ENCODE measurements at regions not wholly inside any gene's neighbourhood (a gene's known extent, or its start where the extent isn't known, plus 50 kb on each side); places are given as distances from the start of the nearest gene placed in this dataset.

- no peak for TF ChIP-seq CTCF (IDR thresholded peaks at IDR 0.05; ENCODE audit: borderline replicate concordance)
- H3K4me1 ChIP-seq = no peaks in the 10 kb centered on the region
- H3K27me3 ChIP-seq (ENCODE audit: low read depth) = peaks cover 4% of the 10 kb centered on the region
- H3K9me3 ChIP-seq (replicated peaks) = peaks cover 4% of the 10 kb centered on the region
- intact Hi-C loops (cut with micrococcal nuclease) = no loop called here
- no peak overlapping the region for H3K4me3 ChIP-seq
- DNase-seq = no peak
- no peaks in the 10 kb centered on the region for H3K36me3 ChIP-seq
- no peak overlapping the region for H3K27ac ChIP-seq (replicated peaks)
Measured at GRCh38 chr11:93902921-93903320, 52.5 kb upstream of the VSTM5 start.

- intact Hi-C loops (cut with micrococcal nuclease) = no loop called here
Measured at GRCh38 chr11:93903989-93904388, 53.6 kb upstream of the VSTM5 start.

GRCh38 chr11:93904716-93905115 is 54.3 kb upstream of the VSTM5 start:
- no peak for TF ChIP-seq CTCF (IDR thresholded peaks at IDR 0.05; ENCODE audit: borderline replicate concordance)
- intact Hi-C loops (cut with micrococcal nuclease) = no loop called here

More at GRCh38 chr11:93903989-93904388, 53.6 kb upstream of the VSTM5 start:
- Histone ChIP-seq H3K36me3 (no peaks in the 10 kb centered on the region), H3K9me3 (replicated peaks) (peaks cover 4% of the 10 kb centered on the region), H3K4me1 (no peaks in the 10 kb centered on the region), H3K27me3 (ENCODE audit: low read depth) (peaks cover 4% of the 10 kb centered on the region), H3K4me3 (no peak overlapping the region), H3K27ac (replicated peaks) (no peak overlapping the region)
- no peak for DNase-seq
- TF ChIP-seq CTCF (IDR thresholded peaks at IDR 0.05; ENCODE audit: borderline replicate concordance) = no peak

GRCh38 chr11:93905384-93905783 is 55.0 kb upstream of the VSTM5 start:
- Histone ChIP-seq H3K4me1 (no peaks in the 10 kb centered on the region), H3K4me3 (no peak overlapping the region), H3K36me3 (no peaks in the 10 kb centered on the region), H3K27ac (replicated peaks) (no peak overlapping the region), H3K27me3 (ENCODE audit: low read depth) (peaks cover 4% of the 10 kb centered on the region), H3K9me3 (replicated peaks) (peaks cover 4% of the 10 kb centered on the region)
- TF ChIP-seq CTCF (IDR thresholded peaks at IDR 0.05; ENCODE audit: borderline replicate concordance) = no peak
- DNase-seq = no peak
- intact Hi-C loops (cut with micrococcal nuclease) = no loop called here

More at GRCh38 chr11:93904716-93905115, 54.3 kb upstream of the VSTM5 start:
- DNase-seq = no peak
- Histone ChIP-seq H3K9me3 (replicated peaks) (peaks cover 4% of the 10 kb centered on the region), H3K4me1 (no peaks in the 10 kb centered on the region), H3K27ac (replicated peaks) (no peak overlapping the region), H3K36me3 (no peaks in the 10 kb centered on the region), H3K4me3 (no peak overlapping the region), H3K27me3 (ENCODE audit: low read depth) (peaks cover 4% of the 10 kb centered on the region)

- intact Hi-C loops (cut with micrococcal nuclease) = no loop called here
- H3K27ac ChIP-seq (replicated peaks) = no peak overlapping the region
- peaks cover 4% of the 10 kb centered on the region for H3K27me3 ChIP-seq (ENCODE audit: low read depth)
- no peaks in the 10 kb centered on the region for H3K36me3 ChIP-seq
- no peaks in the 10 kb centered on the region for H3K4me1 ChIP-seq
- H3K4me3 ChIP-seq = no peak overlapping the region
- no peak for TF ChIP-seq CTCF (IDR thresholded peaks at IDR 0.05; ENCODE audit: borderline replicate concordance)
- H3K9me3 ChIP-seq (replicated peaks) = no peaks in the 10 kb centered on the region
- no peak for DNase-seq
Measured at GRCh38 chr11:93906486-93906885, 56.1 kb upstream of the VSTM5 start.

- Histone ChIP-seq H3K27ac (replicated peaks) (no peak overlapping the region), H3K27me3 (ENCODE audit: low read depth) (peaks cover 1% of the 10 kb centered on the region), H3K4me1 (no peaks in the 10 kb centered on the region), H3K4me3 (no peak overlapping the region), H3K9me3 (replicated peaks) (no peaks in the 10 kb centered on the region), H3K36me3 (no peaks in the 10 kb centered on the region)
- DNase-seq = no peak
- TF ChIP-seq CTCF (IDR thresholded peaks at IDR 0.05; ENCODE audit: borderline replicate concordance) = no peak
- intact Hi-C loops (cut with micrococcal nuclease) = no loop called here
Measured at GRCh38 chr11:93907901-93908300, 57.5 kb upstream of the VSTM5 start.

Measured in left ventricle myocardium inferior (tissue), 1 donor.